ENCODE measurements at regions not wholly inside any gene's neighbourhood (a gene's known extent, or its start where the extent isn't known, plus 50 kb on each side); places are given as distances from the start of the nearest gene placed in this dataset.

DNA sequence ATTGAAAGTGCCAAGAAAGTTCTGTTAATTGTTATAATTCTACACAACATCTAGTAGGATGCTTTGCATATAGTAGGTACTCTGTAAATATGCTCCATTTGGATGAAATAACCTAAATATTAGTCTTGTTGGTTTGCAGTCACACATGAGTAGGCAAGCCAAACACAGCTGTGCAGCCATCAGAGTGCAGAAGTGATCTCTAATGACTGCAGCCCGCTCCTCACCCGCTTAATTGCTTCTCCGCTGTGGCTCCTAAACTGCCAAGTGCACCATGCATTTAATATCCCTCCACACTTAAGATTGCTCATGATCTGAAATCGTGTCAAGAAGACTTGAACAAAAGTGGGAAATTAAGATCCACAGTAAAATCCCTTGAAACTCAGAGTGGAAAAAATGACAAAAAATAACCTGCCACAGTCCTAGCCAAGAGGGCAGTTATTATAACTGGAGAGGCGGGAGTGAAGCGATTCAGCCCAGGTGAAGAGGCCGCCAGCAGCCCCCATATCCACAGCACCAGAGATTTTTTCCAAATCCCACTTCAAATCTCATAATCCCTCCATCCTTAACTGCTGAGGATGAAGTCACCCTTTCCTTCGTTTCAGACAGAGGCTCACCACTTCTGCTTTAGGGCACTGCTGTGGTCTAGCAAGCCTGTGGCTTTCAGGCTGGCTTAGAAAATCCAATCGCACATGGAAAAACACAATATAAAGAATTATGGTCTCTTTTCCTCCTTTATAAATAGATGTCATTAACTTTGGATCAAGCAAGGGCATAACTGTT, 69.5 kb downstream of the TMEM30B start:
- no peak overlapping the region for H3K27ac ChIP-seq
- DNase-seq (ENCODE audit: low spot score) = no peak
- H3K4me3 ChIP-seq = no peak overlapping the region
- TF ChIP-seq, protein P1, sequence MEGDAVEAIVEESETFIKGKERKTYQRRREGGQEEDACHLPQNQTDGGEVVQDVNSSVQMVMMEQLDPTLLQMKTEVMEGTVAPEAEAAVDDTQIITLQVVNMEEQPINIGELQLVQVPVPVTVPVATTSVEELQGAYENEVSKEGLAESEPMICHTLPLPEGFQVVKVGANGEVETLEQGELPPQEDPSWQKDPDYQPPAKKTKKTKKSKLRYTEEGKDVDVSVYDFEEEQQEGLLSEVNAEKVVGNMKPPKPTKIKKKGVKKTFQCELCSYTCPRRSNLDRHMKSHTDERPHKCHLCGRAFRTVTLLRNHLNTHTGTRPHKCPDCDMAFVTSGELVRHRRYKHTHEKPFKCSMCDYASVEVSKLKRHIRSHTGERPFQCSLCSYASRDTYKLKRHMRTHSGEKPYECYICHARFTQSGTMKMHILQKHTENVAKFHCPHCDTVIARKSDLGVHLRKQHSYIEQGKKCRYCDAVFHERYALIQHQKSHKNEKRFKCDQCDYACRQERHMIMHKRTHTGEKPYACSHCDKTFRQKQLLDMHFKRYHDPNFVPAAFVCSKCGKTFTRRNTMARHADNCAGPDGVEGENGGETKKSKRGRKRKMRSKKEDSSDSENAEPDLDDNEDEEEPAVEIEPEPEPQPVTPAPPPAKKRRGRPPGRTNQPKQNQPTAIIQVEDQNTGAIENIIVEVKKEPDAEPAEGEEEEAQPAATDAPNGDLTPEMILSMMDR (IDR thresholded peaks at IDR 0.05) = no peak

DNA sequence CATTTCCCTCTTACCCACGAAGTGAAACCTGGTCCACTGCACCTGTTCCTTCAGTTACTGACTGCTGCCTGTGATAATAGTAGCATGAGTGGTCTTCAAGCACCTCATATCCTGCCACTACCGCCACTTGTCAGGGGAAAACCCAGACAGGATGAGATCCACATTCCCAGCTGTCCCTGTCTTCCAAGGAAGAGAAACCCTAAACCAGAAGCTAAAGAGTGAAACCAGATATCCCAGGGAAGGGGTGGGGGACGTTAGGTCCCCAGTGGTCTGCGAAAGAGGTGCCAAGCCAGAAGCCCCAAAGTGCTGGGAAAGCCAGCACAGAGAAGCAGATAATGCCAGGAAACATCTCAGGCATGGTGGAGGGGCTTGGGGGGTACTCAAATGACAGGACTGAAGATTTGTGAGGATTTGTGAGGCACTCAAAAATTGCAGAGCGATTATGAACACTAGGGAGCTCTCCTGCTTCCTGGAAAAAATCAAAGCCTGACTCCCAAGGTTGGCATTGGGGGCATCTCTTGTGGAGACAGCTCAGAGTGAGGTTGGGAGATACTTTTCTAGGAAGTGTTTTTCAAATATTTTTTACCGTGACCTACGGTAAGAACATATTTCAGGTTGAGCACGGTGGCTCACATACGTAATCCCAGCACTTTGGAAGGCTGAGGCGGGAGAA, 77.9 kb downstream of the TMEM30B start:
- Histone ChIP-seq H3K4me3 (no peak overlapping the region), H3K27ac (no peak overlapping the region)
- TF ChIP-seq, protein P1 (IDR thresholded peaks at IDR 0.05) = no peak
- DNase-seq (ENCODE audit: low spot score) = no peak

DNA sequence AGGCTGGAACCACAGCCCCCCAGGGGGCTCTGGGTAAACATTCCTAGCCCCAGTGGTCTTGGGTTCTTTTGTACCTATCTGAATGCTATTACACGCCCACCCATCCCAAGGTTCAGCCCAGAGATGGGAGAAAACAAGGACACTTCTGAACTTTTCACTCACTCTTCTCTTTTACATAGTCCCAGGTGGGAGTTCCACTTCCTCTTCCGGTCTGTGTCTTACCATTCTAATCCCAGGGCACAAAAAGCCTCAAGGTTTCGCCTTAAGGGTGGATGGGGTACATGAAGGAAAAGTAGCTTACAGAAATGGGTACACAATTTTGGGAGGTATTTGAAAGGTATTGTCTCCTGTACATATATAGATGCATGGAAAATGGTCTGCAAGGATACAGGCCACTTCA, 79.0 kb downstream of the TMEM30B start:
- no peak overlapping the region for H3K27ac ChIP-seq
- H3K4me3 ChIP-seq = no peak overlapping the region
- no peak for DNase-seq (ENCODE audit: low spot score)
- TF ChIP-seq, protein P1 (IDR thresholded peaks at IDR 0.05) = no peak

DNA sequence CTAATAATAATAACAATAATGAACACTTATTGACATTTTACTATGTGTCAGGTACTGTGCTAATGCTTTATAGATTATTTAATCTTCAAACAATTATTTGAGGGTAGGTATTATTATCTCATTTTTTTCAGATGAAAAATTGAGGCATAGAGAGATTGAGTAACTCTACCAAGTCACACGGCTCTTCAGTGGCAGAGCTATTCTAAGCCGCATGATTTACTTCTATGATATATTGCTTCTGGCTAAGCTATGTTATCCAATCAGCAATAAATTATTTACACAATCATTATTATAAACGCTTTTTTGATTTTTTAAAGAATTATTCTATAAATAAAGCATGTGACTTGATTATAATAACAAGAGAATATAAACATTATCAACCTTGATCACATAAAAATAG, 80.0 kb downstream of the TMEM30B start:
- TF ChIP-seq, protein P1 (IDR thresholded peaks at IDR 0.05) = no peak
- H3K27ac ChIP-seq = no peak overlapping the region
- no peak for DNase-seq (ENCODE audit: low spot score)

DNA sequence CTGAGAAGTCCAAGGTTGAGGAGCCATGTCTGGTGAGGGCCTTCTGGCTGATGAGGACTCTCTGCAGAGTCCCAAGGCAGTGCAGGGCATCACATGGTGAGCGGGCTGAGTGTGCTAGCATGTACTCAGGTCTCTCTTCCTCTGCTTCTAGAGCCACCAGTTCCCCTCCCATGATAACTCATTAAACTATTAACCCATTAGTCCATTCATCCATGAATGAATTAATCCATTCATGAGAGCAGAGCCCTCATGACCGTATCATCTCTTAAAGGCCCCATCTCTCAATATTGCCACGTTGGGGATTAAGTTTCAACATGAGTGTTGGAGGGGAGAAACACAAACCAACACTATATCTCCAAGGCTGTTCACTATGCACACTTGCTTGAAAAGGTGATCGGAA, 83.7 kb downstream of the TMEM30B start:
- Histone ChIP-seq H3K4me3 (no peak overlapping the region), H3K27ac (no peak overlapping the region)
- DNase-seq (ENCODE audit: low spot score) = no peak
- TF ChIP-seq, protein P1 (IDR thresholded peaks at IDR 0.05) = no peak

More for the DNA sequence above, 80.0 kb downstream of the TMEM30B start:
- H3K4me3 ChIP-seq = no peak overlapping the region

DNA sequence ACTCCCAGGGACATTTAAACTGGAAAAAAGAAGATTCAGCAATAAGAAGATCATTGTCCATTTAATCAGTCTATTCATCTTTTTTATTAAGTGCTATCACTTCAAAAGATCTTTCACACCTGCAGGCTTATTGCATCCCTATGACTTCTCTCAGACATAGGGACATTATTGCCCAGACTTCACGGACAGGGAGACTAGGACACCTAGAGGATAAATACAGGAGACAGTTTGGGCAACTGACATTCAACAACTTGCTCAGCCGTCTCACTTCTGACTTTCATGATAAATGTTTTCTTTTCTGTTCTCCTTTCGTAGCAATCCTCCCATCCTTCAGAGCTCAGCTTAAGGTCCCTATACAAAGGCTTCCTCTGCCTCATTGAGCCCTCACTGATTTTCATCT, 84.3 kb downstream of the TMEM30B start:
- Histone ChIP-seq H3K27ac (no peak overlapping the region), H3K4me3 (no peak overlapping the region)
- TF ChIP-seq, protein P1 (IDR thresholded peaks at IDR 0.05) = no peak
- no peak for DNase-seq (ENCODE audit: low spot score)

DNA sequence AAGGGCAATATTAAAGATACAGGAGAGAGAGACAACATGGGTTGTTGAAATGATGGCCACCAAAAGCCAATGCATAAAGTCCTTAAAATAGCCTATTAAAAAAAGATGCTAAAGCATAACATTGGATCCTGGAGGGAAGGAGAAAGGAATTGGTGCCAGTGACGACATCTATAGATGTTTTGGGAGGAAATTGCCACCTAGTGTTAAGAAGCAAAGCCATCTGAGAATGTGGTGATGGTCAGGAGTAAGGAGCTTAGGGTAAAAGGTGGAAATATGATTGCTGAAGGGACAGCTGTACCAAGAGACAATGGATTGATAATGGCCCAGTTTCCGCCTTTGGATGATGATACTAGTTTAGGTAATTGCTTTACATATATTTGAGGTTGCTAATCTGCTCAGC, 85.1 kb downstream of the TMEM30B start:
- H3K27ac ChIP-seq = no peak overlapping the region
- no peak for DNase-seq (ENCODE audit: low spot score)
- no peak overlapping the region for H3K4me3 ChIP-seq
- TF ChIP-seq, protein P1 (IDR thresholded peaks at IDR 0.05) = no peak

Data from coronary artery (tissue), 2 donors.